GM18870 (cell line): ENCODE measurements at regions not wholly inside any gene's neighbourhood (a gene's known extent, or its start where the extent isn't known, plus 50 kb on each side); places are given as distances from the start of the nearest gene placed in this dataset.
A peak's percentile ranks its signal among the peaks of the same experiment; 100 is the strongest.
"Not testable (repeated sequence)": the region's sequence is repeated elsewhere in the genome, so short reads cannot be mapped to it uniquely, and the experiment has no call there.

Experiments
- ATAC-seq: cut with Tn5 transposase; IDR thresholded peaks from one replicate; pipeline ENCODE4 v1.9.1; 2021; ENCODE audit warnings: moderate library complexity; ENCODE audit not compliant: unreplicated experiment

GRCh38 chr6:141513830-141514229 lies 618.9 kb upstream of the GJE1 start:
- ATAC-seq: no peak

GRCh38 chr6:141510803-141511202 lies 621.9 kb upstream of the GJE1 start:
- no peak for ATAC-seq

- not testable (repeated sequence) for ATAC-seq
Observed at GRCh38 chr6:141506062-141506461, 626.7 kb upstream of the GJE1 start.

- not testable (repeated sequence) for ATAC-seq
Observed at GRCh38 chr6:141504318-141504717, 628.4 kb upstream of the GJE1 start.

GRCh38 chr6:141501616-141502015 lies 631.1 kb upstream of the GJE1 start:
- no peak for ATAC-seq

- no peak for ATAC-seq
Observed at GRCh38 chr6:141498977-141499376, 633.7 kb upstream of the GJE1 start.

- no peak for ATAC-seq
Observed at GRCh38 chr6:141492521-141493284, 640.0 kb upstream of the GJE1 start.

GRCh38 chr6:141491684-141492083 lies 641.0 kb upstream of the GJE1 start:
- no peak for ATAC-seq

- no peak for ATAC-seq
Observed at GRCh38 chr6:141490982-141491381, 641.7 kb upstream of the GJE1 start.

GRCh38 chr6:141488488-141488887 lies 644.2 kb upstream of the GJE1 start:
- ATAC-seq: peak; percentile 40

GRCh38 chr6:141486942-141487341 lies 645.8 kb upstream of the GJE1 start:
- no peak for ATAC-seq

GRCh38 chr6:141484711-141485110 lies 648.0 kb upstream of the GJE1 start:
- ATAC-seq: peak; percentile 80

GRCh38 chr6:141483598-141484061 lies 649.1 kb upstream of the GJE1 start:
- peak; percentile 91 for ATAC-seq

- ATAC-seq: peak; percentile 4
Observed at GRCh38 chr6:141482796-141483597, 649.7 kb upstream of the GJE1 start.

GRCh38 chr6:141475259-141475658 lies 657.5 kb upstream of the GJE1 start:
- no peak for ATAC-seq

- ATAC-seq: no peak
Observed at GRCh38 chr6:141472162-141472928, 660.4 kb upstream of the GJE1 start.

- no peak for ATAC-seq
Observed at GRCh38 chr6:141470810-141471209, 661.9 kb upstream of the GJE1 start.

- no peak for ATAC-seq
Observed at GRCh38 chr6:141467881-141468280, 664.8 kb upstream of the GJE1 start.

- ATAC-seq: no peak
Observed at GRCh38 chr6:141467041-141467440, 665.7 kb upstream of the GJE1 start.

- ATAC-seq: no peak
Observed at GRCh38 chr6:141464896-141465295, 667.8 kb upstream of the GJE1 start.

- peak; percentile 68 for ATAC-seq
Observed at GRCh38 chr6:141464490-141464889, 668.2 kb upstream of the GJE1 start.
